ENCODE measurements at regions not wholly inside any gene's neighbourhood (a gene's known extent, or its start where the extent isn't known, plus 50 kb on each side); places are given as distances from the start of the nearest gene placed in this dataset.

- Histone ChIP-seq H3K27me3 (no peaks in the 10 kb centered on the region), H3K4me3 (no peak overlapping the region), H3K9me3 (no peaks in the 10 kb centered on the region), H3K36me3 (no peaks in the 10 kb centered on the region), H3K27ac (no peak overlapping the region), H3K4me1 (no peaks in the 10 kb centered on the region)
- intact Hi-C loops (cut with DNase I) = no loop called here
- TF ChIP-seq, protein P1, sequence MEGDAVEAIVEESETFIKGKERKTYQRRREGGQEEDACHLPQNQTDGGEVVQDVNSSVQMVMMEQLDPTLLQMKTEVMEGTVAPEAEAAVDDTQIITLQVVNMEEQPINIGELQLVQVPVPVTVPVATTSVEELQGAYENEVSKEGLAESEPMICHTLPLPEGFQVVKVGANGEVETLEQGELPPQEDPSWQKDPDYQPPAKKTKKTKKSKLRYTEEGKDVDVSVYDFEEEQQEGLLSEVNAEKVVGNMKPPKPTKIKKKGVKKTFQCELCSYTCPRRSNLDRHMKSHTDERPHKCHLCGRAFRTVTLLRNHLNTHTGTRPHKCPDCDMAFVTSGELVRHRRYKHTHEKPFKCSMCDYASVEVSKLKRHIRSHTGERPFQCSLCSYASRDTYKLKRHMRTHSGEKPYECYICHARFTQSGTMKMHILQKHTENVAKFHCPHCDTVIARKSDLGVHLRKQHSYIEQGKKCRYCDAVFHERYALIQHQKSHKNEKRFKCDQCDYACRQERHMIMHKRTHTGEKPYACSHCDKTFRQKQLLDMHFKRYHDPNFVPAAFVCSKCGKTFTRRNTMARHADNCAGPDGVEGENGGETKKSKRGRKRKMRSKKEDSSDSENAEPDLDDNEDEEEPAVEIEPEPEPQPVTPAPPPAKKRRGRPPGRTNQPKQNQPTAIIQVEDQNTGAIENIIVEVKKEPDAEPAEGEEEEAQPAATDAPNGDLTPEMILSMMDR (IDR thresholded peaks at IDR 0.05) = no peak
- no peak for TF ChIP-seq POLR2A (IDR thresholded peaks at IDR 0.05)
- 69 to 71% methylated on average over 1 of the region's 1 CpG for WGBS, 2 donors
- DNase-seq = no peak
Observed at GRCh38 chr21:27021801-27022200, 54.9 kb upstream of the ADAMTS5 start.

DNA sequence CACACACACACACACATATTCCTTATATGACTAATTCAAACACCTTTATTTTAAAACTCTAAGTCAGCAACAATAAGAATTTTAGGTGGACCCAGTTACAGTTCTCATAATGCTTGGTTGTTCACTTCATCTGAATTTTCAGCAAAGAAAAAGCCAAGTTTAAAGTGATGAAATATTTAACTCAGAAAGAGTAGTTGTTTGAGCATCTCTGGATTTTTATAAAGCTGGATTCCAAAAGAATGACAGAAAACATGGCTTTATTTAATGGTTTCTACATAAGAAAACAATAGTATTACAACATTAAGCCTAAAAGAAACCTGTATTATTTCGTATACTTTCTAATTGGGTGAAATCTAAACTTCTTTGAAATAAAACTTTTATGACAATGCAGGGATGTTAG, 54.2 kb upstream of the ADAMTS5 start:
- H3K36me3 ChIP-seq = no peaks in the 10 kb centered on the region
- H3K27me3 ChIP-seq = no peaks in the 10 kb centered on the region
- H3K4me1 ChIP-seq = no peaks in the 10 kb centered on the region
- intact Hi-C loops (cut with DNase I) = no loop called here
- no peak overlapping the region for H3K27ac ChIP-seq
- H3K9me3 ChIP-seq = no peaks in the 10 kb centered on the region
- TF ChIP-seq POLR2A (IDR thresholded peaks at IDR 0.05) = no peak
- TF ChIP-seq, protein P1 (IDR thresholded peaks at IDR 0.05) = no peak
- H3K4me3 ChIP-seq = no peak overlapping the region
- WGBS, 2 donors = 76 to 82% methylated on average over 1 of the region's 1 CpG
- no peak for DNase-seq

GRCh38 chr21:27017246-27017645, 50.4 kb upstream of the ADAMTS5 start:
- no peak for TF ChIP-seq POLR2A (IDR thresholded peaks at IDR 0.05)
- TF ChIP-seq, protein P1 (IDR thresholded peaks at IDR 0.05) = no peak
- no peaks in the 10 kb centered on the region for H3K4me1 ChIP-seq
- intact Hi-C loops (cut with DNase I) = no loop called here
- H3K9me3 ChIP-seq = no peaks in the 10 kb centered on the region
- no peak overlapping the region for H3K27ac ChIP-seq
- no peaks in the 10 kb centered on the region for H3K36me3 ChIP-seq
- H3K27me3 ChIP-seq = no peaks in the 10 kb centered on the region
- 81 to 91% methylated on average over 4 of the region's 4 CpGs for WGBS, 2 donors
- DNase-seq = no peak
- no peak overlapping the region for H3K4me3 ChIP-seq

Small RNA genes lying in the stretch of these regions (small RNA-seq; reads per million reads assigned to genes)
- gene NCSTNP1 = 0 reads per million in 4 donors
- gene RF00026 = 0 reads per million in 4 donors
